H9 (cell line): ENCODE measurements at regions not wholly inside any gene's neighbourhood (a gene's known extent, or its start where the extent isn't known, plus 50 kb on each side); places are given as distances from the start of the nearest gene placed in this dataset.
A peak's percentile ranks its signal among the peaks of the same experiment; 100 is the strongest.

Experiments
- DNase-seq: peaks from one replicate; pipeline ENCODE4 v3.0.0-alpha.2; 2017
- H2AFZ ChIP-seq: one replicate; pipeline ENCODE4 v1.6.1; 2013; ENCODE audit warnings: mild to moderate bottlenecking, low read length, control low read depth, moderate library complexity
- H2AK5ac ChIP-seq: 2 replicates; pipeline ENCODE4 v1.6.1; 2013; ENCODE audit warnings: low read length, control low read depth, mixed read lengths; ENCODE audit not compliant: insufficient read length
- H2BK120ac ChIP-seq: one replicate; pipeline ENCODE4 v1.6.1; 2013; ENCODE audit warnings: low read depth, mild to moderate bottlenecking, low read length, control low read depth, inconsistent platforms; ENCODE audit not compliant: poor library complexity, severe bottlenecking
- H2BK12ac ChIP-seq: 2 replicates; pipeline ENCODE4 v1.6.1; 2013; ENCODE audit warnings: low read length, control low read depth, mixed read lengths, low read depth; ENCODE audit not compliant: insufficient read length
- H2BK15ac ChIP-seq: 2 replicates; pipeline ENCODE4 v1.6.1; 2013; ENCODE audit warnings: low read depth, low read length, control low read depth
- H2BK20ac ChIP-seq: one replicate; pipeline ENCODE4 v1.6.1; 2013; ENCODE audit warnings: low read depth, mild to moderate bottlenecking, low read length, control low read depth, inconsistent platforms; ENCODE audit not compliant: poor library complexity, severe bottlenecking
- H2BK5ac ChIP-seq: 2 replicates; pipeline ENCODE4 v1.6.1; 2013; ENCODE audit warnings: low read length, control low read depth, mixed read lengths; ENCODE audit not compliant: insufficient read length
- H3K14ac ChIP-seq: 2 replicates; pipeline ENCODE4 v1.6.1; 2013; ENCODE audit warnings: low read length, control low read depth; ENCODE audit not compliant: insufficient read depth
- H3K18ac ChIP-seq: 2 replicates; pipeline ENCODE4 v1.6.1; 2013; ENCODE audit warnings: low read depth, mild to moderate bottlenecking, mixed read lengths, low read length, control low read depth; ENCODE audit not compliant: insufficient read length
- H3K23ac ChIP-seq: 2 replicates; pipeline ENCODE4 v1.6.1; 2013; ENCODE audit warnings: low read length, control low read depth, mixed read lengths, low read depth; ENCODE audit not compliant: insufficient read length
- H3K23me2 ChIP-seq: 2 replicates; pipeline ENCODE4 v1.6.1; 2013; ENCODE audit warnings: low read depth, mild to moderate bottlenecking, mixed read lengths, low read length, control low read depth; ENCODE audit not compliant: insufficient read length, poor library complexity, severe bottlenecking
- H3K27ac ChIP-seq: 2 replicates; pipeline ENCODE4 v1.5.1; 2013; ENCODE audit warnings: low read length, control low read depth, mixed read lengths, low read depth; ENCODE audit not compliant: insufficient read length
- H3K27me3 ChIP-seq: 2 replicates; pipeline ENCODE4 v1.6.1; 2013; ENCODE audit warnings: low read length, control low read depth, inconsistent platforms; ENCODE audit not compliant: insufficient read depth
- H3K4ac ChIP-seq: 2 replicates; pipeline ENCODE4 v1.6.1; 2013; ENCODE audit warnings: low read depth, mild to moderate bottlenecking, control low read depth, inconsistent platforms, low read length, moderate library complexity
- H3K4me1 ChIP-seq: 2 replicates; pipeline ENCODE4 v1.6.1; 2013; ENCODE audit warnings: low read length, control low read depth, inconsistent platforms; ENCODE audit not compliant: insufficient read depth
- H3K4me2 ChIP-seq: 2 replicates; pipeline ENCODE4 v1.6.1; 2013; ENCODE audit warnings: low read length, control low read depth, mixed read lengths; ENCODE audit not compliant: insufficient read length, insufficient read depth
- H3K56ac ChIP-seq: 2 replicates; pipeline ENCODE4 v1.6.1; 2013; ENCODE audit warnings: low read depth, mild to moderate bottlenecking, mixed read lengths, low read length, control low read depth; ENCODE audit not compliant: insufficient read length
- H3K79me1 ChIP-seq: 2 replicates; pipeline ENCODE4 v1.6.1; 2013; ENCODE audit warnings: low read depth, mild to moderate bottlenecking, moderate library complexity, low read length, control low read depth, inconsistent platforms; ENCODE audit not compliant: insufficient read depth, poor library complexity, severe bottlenecking
- H3K79me2 ChIP-seq: 2 replicates; pipeline ENCODE4 v1.6.1; 2013; ENCODE audit warnings: low read length, control low read depth, inconsistent platforms; ENCODE audit not compliant: insufficient read depth
- H3K9ac ChIP-seq: 2 replicates; pipeline ENCODE4 v1.6.1; 2013; ENCODE audit warnings: low read length, control low read depth, mixed read lengths; ENCODE audit not compliant: insufficient read length; ENCODE audit errors: extremely low read depth
- H3K9me3 ChIP-seq: one replicate; pipeline ENCODE4 v1.6.1; 2013; ENCODE audit warnings: low read depth, low read length, inconsistent platforms; ENCODE audit not compliant: control insufficient read depth
- H3T11ph ChIP-seq: one replicate; pipeline ENCODE4 v1.6.1; 2013; ENCODE audit warnings: mild to moderate bottlenecking, low read length, control low read depth, inconsistent platforms
- H4K20me1 ChIP-seq: one replicate; pipeline ENCODE4 v1.6.1; 2013; ENCODE audit not compliant: control insufficient read depth, insufficient read length, insufficient read depth
- H4K5ac ChIP-seq: 2 replicates; pipeline ENCODE4 v1.6.1; 2013; ENCODE audit warnings: low read depth, mild to moderate bottlenecking, mixed read lengths, low read length, control low read depth; ENCODE audit not compliant: insufficient read length
- H4K8ac ChIP-seq: replicated peaks from 2 replicates; pipeline ENCODE4 v1.6.1; 2013; ENCODE audit warnings: low read length, control low read depth, mixed read lengths, low read depth; ENCODE audit not compliant: insufficient read length
- H4K91ac ChIP-seq: 2 replicates; pipeline ENCODE4 v1.6.1; 2013; ENCODE audit warnings: low read depth, mild to moderate bottlenecking, moderate library complexity, mixed read lengths, low read length, control low read depth; ENCODE audit not compliant: insufficient read length
- H3K27ac Mint-ChIP-seq, 3 experiments: 2 replicates in 2 of 3; 3 replicates in 1 of 3; pipeline ENCODE4 v1.8.0; 2020 to 2021; ENCODE audit warnings: mixed read lengths in 3 of 3, mild to moderate bottlenecking in 1 of 3, moderate library complexity in 1 of 3
- H3K27me3 Mint-ChIP-seq: 2 replicates; pipeline ENCODE4 v1.8.0; 2021; ENCODE audit warnings: low read depth, mild to moderate bottlenecking, moderate library complexity, mixed read lengths
- H3K36me3 Mint-ChIP-seq, 3 experiments: 2 replicates in 2 of 3; 3 replicates in 1 of 3; pipeline ENCODE4 v1.8.0; 2020 to 2021; ENCODE audit warnings: low read depth in 3 of 3, mixed read lengths in 3 of 3; ENCODE audit not compliant: insufficient read depth in 1 of 3
- H3K4me1 Mint-ChIP-seq, 2 experiments: 2 replicates each; pipeline ENCODE4 v1.8.0; 2020; ENCODE audit warnings: mixed read lengths in 2 of 2
- H3K4me3 Mint-ChIP-seq, 2 experiments: 2 replicates in 1 of 2; 3 replicates in 1 of 2; pipeline ENCODE4 v1.8.0; 2020 to 2021; ENCODE audit warnings: mild to moderate bottlenecking in 2 of 2, mixed read lengths in 2 of 2, moderate library complexity in 1 of 2
- H3K9me3 Mint-ChIP-seq, 2 experiments: 2 replicates in 1 of 2; 3 replicates in 1 of 2; pipeline ENCODE4 v1.8.0; 2020; ENCODE audit warnings: mild to moderate bottlenecking in 2 of 2, mixed read lengths in 2 of 2, moderate library complexity in 1 of 2
- CTCF ChIP-seq: fragments of 200-600 bp; sonication (generic); conservative IDR thresholded peaks from 3 replicates; pipeline ENCODE4 v1.8.0; 2021; ENCODE audit warnings: antibody characterized with exemption, mild to moderate bottlenecking
- WGBS: extraction: QIAGEN DNeasy Blood & Tissue Kit; methylation state at CpG from one replicate; pipeline ENCODE4 v1.1.7; 2013; ENCODE audit warnings: missing lambda C conversion rate, low lambda C conversion rate, mixed read lengths; ENCODE audit not compliant: insufficient read length; ENCODE audit errors: extremely low coverage; 5-methylcytosine and 5-hydroxymethylcytosine counted together

- H2BK5ac ChIP-seq, result no peak overlapping the region
- H3K4me1 ChIP-seq, result no peaks in the 10 kb centered on the region
- H2BK120ac ChIP-seq, result no peak overlapping the region
- H3K23ac ChIP-seq, result no peak overlapping the region
- Mint-ChIP-seq H3K4me3 (no peak overlapping the region; a peak in 1 of 5 replicates), H3K9me3 (no peaks in the 10 kb centered on the region; a peak in 1 of 5 replicates), H3K27ac (0 out of 7 replicates have a peak overlapping the region, but pooled peaks of 1 of the 3 experiments have one; percentile 12), H3K36me3 (no peaks in the 10 kb centered on the region), H3K4me1 (peaks cover under 1 to 7% of the 10 kb centered on the region in 2 experiments; a peak in 3 of 4 replicates), H3K27me3 (peaks cover 2% of the 10 kb centered on the region; the same call in 1 of the 2 replicates)
- H3K9me3 ChIP-seq, result no peaks in the 10 kb centered on the region
- H2BK20ac ChIP-seq, result no peak overlapping the region
- H3T11ph ChIP-seq, result no peak overlapping the region
- H3K27ac ChIP-seq, result no peak overlapping the region
- H3K79me1 ChIP-seq, result no peaks in the 10 kb centered on the region
- H4K91ac ChIP-seq, result no peak overlapping the region
- no peak overlapping the region for H2AFZ ChIP-seq
- TF ChIP-seq CTCF, result no peak
- no peak overlapping the region for H3K9ac ChIP-seq
- H2AK5ac ChIP-seq, result no peak overlapping the region
- no peak overlapping the region for H2BK15ac ChIP-seq
- no peak overlapping the region for H3K4me2 ChIP-seq
- no peak overlapping the region for H4K8ac ChIP-seq
- no peak for DNase-seq
- no peak overlapping the region for H3K18ac ChIP-seq
- no CpG with 5 or more reads among the region's 7 CpGs for WGBS
- H3K14ac ChIP-seq, result no peak overlapping the region
- no peaks in the 10 kb centered on the region for H3K79me2 ChIP-seq
- H3K23me2 ChIP-seq, result no peaks in the 10 kb centered on the region
- no peak overlapping the region for H2BK12ac ChIP-seq
- H4K20me1 ChIP-seq, result no peaks in the 10 kb centered on the region
- no peak overlapping the region for H3K4ac ChIP-seq
- H3K56ac ChIP-seq, result no peak overlapping the region
- no peaks in the 10 kb centered on the region for H3K27me3 ChIP-seq
- no peak overlapping the region for H4K5ac ChIP-seq
Observed at GRCh38 chr9:91032121-91032531, 230.5 kb downstream of the SYK start.
